GM18511 (cell line): ENCODE measurements at regions not wholly inside any gene's neighbourhood (a gene's known extent, or its start where the extent isn't known, plus 50 kb on each side); places are given as distances from the start of the nearest gene placed in this dataset.

Experiments used
- ATAC-seq: cut with Tn5 transposase; IDR thresholded peaks from one replicate; pipeline ENCODE4 v1.9.1; 2021; ENCODE audit warnings: mild to moderate bottlenecking, moderate library complexity; ENCODE audit not compliant: unreplicated experiment

DNA sequence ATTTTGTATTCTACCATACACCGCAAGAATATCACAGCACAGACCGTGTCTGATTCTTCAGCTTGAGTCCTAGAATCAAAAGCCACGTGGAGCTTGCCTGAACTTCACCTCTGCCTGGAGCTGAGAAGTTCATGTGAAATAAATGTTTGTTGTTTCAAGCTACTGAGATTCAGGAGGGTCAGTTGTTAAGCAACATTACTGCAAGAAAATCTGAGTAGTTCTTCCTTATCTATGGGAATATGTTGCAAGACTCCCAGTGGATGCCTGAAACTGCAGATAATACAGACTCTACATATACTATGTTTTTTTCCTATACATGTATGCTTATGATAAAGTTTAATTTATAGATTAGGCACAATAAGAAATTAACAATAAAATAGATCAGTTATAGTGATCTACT, 995.3 kb downstream of the TBC1D22A start:
- no peak for ATAC-seq

DNA sequence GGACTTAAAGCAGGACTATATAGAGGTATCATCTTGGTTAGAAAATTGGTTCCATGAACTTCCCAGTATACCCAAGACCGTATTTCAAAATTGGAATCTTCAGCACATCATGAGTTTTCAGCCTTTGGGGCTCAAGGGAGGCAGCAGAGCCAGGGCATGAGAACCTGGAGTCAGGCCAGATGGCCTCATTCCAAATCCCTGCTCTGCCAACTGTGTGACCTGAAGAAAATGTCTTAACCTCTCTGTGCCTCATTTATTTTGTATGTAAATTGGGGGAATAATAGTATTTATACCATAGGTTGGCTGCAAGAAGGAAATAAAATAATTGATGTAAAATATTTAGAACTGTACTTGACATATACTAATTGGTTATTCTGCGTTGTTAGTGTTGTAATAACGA, 987.6 kb downstream of the TBC1D22A start:
- no peak for ATAC-seq

DNA sequence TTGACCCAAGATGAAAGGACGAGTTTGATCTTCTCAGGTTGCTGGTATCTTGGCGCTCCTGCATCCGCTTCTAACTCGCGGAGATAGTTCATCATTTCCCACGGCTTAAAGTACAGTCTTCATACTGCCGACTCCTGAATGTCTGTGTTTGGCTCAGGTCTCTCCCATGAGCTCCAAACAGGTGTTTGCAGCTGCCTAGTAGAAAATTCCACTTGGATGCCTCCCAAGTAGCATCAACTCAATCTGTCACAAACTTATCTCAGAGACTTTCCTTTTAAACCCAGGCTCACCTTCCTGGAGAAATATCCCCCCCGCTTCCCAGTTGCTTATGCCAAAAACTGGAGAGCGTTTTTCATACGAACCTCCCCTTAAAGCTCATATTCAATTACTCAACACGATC, 986.5 kb downstream of the TBC1D22A start:
- ATAC-seq: no peak

DNA sequence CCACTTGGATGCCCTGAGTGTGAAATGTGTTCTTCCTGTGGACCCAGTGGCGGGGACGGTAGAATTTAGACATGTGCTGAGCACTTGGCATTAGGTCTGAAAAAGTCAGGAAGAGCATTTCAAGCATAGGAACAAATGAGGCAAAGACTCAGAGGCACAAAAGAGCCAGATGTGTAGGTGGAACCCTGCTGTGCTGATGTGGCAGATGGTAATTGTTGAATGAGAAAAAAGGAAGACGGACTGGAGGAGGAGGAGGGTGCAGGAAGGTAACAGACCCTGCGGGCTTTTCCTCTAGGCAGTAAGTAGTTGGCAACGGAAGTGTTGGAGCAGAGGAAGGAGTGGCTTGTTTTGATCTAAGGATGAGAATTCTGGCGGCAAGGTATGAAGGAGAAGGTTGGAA, 985.8 kb downstream of the TBC1D22A start:
- no peak for ATAC-seq

DNA sequence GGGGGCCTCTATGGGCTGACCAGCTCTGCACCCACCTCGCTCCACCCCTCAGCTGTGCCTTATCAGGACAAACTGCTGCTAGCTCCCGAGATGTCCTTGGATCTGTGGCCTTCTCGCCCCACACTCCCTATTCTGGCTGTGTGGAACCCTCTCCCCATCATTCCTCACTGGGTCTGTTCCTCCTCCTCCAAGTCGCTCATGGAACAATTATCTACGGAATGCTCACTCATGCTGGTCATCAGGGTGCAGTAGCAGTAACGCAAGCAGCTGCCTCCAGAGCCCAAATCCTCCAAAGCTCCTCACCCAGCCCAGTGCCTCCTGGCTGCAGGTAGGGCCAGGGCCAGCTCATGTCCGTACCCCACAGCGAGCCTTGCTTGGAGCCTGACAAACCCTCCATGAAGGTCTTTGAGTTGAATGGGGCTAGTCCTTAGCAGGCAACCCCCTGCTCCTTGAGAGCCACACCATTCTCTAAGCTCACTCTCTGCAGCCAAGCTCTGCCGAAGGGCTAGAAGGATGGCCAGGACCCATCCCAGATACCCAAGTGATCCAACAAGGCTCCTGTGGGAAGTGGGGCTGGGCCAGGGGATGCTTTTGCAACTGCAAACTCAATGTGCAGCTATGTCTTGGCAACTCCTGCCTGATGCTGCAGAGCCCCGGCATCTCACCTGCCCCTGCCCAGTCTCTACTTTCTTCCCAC, 977.8 kb downstream of the TBC1D22A start:
- ATAC-seq: no peak

DNA sequence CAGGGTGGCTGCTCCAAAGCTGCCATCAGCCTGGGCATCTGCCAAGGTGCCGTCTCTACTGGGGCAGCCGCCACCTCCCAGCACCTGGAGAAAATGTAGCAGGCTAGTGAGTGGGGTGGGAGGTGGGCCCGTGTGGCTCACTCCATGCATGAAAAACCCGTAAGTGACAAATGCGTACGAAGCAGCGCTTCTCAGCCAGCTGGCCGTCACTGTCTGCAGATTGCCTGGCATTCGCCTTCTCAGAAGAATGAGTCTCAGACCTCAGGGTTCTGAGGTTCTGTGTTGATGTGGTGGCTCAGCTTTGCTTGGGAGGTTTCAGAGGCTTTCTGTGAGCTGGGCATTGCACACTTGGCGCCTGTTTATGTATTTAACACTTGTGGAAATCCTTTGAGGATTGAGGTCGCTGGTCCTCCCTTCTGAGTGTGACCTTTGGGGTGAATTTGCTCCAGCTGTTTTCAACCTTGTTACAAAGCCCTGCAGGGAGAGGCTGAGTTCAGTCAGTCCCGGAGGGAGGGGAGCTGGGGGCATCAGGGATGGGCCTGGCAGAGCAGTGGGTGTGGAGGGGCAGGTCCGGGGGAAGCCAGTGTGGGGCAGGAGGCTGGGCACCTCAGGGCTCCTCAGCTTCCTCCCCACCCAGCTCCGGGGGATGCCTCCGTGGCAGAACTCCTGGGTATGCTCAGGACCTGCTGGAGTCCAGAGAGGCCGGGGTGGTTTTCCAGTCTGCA, 977.0 kb downstream of the TBC1D22A start:
- no peak for ATAC-seq

DNA sequence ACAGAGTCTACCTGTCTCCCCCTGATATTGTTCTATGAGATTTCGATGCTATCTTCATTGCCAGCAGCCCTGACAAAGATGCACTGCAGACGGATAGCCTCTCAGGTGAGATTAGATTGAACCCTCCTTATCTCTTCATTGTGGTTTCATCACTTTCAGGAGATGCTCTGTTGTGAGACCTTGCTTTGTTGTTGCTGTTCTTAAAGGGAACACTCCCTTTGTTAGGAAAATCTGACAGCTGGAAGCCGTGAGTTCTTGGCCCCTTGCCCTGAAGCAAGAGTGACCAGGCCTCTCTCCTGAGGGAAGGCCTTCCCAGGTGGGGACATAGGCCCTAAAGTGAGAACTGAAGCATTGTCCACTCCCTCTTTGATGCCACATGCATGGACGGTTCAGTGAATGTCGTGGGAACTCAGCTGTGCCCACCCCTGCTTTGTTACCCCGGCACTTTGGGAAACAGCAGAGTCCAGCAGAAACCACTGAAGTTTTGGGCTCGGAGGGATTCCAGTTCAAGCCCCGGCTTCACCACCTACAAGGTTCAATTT, 976.1 kb downstream of the TBC1D22A start:
- no peak for ATAC-seq

DNA sequence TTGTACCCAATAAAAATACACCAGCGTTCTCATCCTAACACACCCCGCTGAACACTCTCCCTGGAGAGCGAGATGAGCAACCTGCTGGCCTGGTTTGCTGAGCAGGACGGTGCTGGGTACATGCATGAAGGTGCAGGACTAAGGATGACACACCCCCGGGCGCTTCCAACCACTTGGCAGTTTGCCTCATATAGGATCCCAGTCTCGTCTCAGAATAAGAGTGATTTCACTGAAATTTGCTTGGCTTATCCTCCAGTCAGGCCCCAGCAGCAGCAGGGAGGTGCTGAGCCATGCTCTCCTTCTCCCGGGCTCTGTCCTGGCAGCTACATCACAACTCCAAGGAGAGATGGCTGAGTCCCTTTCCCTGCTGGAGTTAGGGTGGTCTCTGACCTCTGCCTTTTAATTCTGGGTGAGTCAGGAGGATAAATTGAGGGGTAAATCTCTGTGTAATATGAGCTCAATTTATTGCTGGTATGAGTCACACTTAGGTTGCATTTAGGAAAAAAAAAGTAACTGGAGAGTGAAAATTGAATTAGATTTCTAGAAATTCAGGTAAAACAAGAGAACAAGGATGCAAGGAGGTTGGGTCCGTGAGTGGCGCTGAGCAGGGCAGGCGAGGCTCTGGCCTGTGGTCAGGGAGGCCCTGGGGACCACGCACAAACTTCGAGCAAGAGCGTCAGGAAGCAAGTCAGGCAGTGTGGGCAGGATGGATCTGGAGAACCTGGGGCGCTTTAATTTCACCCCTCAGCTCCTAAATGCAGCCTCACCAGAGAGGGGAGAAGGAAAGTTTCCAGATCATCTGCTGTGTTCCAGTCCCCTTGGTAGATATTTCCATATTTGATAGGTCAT, 974.0 kb downstream of the TBC1D22A start:
- no peak for ATAC-seq

DNA sequence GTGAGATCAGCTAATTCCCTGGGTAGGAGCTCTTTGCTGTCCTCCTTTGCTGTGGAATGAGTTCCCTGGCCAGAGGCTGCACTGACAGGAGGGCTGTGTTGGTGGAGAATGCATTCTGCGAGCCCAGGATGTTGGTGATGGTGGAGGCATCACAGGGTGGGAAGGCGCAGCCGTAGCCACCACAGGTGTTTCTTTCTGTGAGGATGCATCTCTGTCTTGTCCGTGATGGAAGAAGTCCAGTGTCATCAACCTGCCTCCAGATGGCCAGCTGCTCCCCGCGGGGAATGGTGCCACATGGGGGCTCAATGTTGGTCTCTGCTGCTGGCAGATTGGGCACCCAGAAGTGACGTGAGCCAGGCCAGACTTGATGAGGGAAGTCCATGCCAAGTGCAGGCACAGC, 972.1 kb downstream of the TBC1D22A start:
- no peak for ATAC-seq

DNA sequence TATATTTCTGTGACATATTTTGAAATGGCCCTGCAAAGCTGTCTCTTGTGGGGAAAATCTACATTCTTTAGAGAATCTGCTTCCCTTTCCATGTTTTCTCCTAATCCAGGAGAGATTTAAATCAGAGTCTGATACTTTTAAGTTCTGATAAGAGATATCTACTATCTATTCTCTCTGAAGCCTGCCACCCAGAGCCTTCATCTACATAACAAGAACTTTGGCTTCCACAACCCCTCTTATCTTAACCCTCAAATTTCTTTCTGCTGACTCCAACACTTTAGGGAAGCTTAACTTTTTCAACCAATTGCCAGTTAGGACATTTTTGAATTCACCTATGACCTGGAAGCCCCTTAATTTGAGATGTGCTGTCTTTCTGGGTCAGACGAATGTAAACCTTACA, 965.2 kb downstream of the TBC1D22A start:
- ATAC-seq: no peak

DNA sequence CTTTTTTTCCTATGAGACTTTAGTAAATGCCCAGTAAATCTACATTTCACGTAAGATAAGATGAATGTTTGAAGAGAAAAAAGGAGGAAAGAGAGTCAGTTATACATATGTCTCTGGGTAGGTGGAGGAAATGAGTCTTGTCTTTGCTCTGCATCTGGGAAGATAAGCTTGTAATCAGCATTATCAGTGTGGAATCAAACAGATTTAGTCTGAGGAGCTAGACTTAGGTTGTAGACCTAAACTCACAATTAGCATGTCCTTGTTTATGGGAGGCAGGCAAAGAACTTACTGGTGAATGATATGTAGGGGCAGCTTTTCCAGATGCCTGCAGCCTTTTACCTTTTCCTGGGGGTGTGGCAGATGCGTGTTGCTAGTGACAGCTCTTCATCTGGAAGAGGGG, 962.3 kb downstream of the TBC1D22A start:
- no peak for ATAC-seq

DNA sequence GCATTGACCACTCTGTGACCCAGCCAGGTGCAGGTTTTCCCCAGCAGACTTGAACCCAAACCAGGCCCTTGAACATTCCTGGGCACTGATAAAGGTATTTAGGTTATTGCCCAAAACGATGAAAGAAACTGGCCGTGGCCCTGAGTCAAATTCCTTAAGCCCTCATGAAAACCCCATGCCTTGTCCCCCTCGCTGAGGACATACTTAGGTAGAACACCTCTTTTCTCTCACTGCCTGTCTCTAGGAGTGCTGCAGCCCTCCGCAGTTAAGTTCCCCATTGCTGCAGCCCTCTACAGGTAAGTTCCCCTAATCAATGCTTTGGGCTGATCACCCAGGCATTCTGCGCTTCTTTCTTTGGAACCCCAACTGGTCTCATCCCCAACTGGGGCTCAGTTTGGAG, 961.6 kb downstream of the TBC1D22A start:
- no peak for ATAC-seq

DNA sequence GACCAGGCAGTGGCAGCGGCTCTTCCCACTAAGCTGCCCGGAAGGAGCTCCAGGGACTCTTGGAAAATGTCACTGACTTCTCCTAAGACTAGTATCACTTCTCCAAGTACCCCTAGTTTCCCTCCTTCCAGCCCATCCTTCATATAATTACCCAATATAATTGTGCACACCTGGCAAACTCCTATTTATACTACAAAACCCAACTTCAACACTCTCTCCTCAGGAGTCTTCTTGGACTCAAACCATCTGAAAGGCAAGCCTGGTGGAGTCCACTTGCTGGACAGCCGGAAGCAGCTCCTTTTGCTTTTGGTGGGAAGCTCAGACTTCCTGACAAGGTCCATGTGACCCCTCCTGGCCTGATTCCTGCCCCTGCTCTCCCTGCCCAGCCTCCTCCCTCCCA, 955.9 kb downstream of the TBC1D22A start:
- ATAC-seq: no peak

DNA sequence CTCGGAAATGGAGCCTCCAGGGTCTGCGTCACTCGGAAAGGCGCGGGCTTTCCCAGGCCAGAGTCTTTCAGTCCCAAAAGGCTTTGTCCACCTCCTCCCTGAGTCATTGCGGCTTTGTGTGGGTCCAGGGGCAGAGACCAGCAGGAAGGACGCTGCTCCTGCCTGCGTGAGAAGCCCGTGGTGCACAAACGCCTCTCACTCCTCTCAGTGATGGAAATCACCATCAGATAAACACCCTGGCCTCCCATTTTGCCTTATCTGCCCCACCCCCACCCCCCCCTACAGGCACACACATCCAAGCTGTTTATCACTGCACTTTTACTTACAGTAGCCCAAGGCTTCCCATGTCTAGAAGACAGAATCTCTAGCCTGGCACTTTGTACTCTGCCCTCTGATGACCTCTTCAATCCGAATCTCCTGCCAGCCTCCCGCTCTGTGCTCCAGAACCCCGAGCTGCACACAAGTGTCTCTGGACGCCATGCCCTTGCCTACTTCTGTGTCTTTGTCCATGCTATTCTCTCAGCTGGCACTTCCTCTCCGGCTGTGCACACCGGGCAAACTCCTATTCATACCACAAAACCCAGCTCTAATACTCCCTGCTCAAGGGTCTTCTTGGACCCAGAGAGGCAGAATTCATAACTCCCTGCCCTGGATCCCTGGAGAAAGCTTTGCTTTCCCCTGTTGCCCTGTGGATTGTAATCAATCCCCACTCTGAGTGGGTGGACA, 954.6 kb downstream of the TBC1D22A start:
- no peak for ATAC-seq

DNA sequence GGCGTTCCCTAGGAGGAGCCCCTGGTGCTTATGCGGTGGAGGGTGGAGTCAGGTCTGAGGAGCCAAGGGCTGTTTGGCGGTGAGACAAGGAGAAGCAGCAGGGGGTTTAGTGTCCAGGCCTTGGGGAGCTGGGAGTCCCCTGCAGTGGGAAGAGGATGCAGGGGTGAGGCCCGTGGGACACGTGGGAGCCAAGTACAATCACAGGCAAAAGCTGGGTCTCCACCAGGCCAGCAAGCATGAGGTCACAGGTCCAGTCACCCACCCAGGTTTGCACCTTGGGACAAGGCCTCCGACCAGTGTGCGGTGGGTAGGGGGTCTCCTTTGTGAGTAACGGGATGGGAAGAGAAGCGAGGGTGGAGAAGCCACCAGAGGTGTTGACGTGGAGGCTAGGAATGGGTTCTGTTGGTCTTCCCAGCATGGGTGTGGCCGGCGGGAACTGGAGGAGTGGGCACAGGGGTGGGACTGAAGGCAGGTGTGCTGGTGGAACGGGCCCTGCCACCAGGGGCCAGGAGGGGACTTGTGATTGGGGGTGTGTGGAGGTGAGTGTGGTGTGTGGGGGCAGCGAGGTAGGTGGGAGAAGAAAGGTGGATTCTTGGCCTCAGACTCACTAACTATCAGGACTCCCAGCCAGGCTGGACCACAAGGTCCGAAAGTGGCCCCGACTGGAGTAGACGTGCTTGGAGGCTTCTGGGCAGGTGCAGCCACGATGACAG, 953.6 kb downstream of the TBC1D22A start:
- no peak for ATAC-seq

DNA sequence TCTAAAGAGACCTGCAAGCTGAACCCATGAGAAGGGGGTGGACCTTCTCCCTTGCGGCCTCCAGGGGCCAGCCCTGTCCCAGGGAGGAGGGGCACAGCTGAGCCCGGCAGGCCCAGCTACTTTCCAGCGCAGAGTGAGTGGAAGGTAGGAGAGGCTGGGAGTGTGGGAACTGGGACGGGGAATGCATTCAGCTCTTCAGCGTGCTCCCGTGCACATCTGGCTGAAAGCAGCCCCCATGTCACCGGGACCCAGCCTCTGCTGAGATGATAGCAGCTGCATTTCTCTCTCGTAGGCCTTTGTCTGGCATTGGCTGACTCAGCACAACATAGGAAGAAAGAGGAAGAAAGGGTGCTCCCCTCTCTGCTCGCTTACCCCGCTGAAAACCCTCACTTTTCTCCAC, 951.5 kb downstream of the TBC1D22A start:
- ATAC-seq: no peak

DNA sequence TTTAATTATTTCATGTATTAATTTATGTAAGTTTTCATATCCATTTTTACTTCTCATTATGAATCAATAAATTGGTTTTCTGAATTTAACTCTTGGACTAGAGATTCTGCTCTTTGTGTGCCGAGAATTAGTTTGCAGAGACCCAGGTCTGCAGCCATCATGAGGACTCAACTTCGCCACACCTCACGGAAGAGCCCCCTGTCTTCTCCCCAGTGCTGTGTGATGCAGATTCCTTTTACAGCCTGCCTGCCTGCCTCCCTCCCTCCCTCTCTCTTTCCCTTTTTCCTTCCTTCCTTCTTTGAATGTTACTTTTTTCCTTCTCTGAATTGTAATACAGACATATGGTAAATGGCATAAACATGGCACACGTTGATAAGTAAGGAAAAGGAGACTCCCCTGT, 947.7 kb downstream of the TBC1D22A start:
- ATAC-seq: no peak

DNA sequence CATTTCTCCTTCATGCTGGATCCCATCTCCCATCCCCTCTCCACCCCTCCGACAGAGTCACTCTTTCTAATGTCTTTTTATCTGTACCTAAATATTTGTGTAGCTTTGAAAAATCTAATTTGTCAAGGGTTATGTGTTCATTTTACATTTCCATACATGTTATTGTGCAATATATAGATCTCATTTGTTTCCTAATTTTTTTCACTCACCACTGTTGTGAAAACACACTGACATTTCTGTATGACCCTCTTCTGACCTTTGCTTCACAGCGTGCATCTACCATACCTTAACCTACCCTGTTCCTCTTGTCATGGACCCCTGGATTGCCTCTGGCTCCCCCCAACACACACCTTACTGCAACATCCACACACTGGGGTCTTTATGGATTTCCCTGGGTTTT, 942.9 kb downstream of the TBC1D22A start:
- ATAC-seq: no peak

DNA sequence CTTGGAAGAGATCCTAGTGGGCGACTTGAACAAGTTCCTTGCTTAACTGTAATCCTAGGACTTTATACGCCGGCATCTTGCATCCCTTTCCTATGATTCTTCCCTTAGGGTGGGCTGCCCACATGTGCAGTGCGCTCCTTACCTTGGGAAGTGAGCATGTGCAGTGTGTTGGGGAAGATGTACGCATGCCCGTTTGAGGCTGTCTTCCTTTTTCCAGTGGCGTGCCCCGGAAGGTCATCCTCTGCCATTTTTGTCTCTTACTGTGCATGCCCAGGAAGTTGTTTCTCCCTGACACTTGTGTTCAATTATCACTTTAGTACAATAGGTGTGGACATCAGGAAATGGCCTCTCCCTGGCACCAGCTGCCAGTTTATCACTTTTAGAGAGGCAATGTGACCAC, 936.5 kb downstream of the TBC1D22A start:
- no peak for ATAC-seq

DNA sequence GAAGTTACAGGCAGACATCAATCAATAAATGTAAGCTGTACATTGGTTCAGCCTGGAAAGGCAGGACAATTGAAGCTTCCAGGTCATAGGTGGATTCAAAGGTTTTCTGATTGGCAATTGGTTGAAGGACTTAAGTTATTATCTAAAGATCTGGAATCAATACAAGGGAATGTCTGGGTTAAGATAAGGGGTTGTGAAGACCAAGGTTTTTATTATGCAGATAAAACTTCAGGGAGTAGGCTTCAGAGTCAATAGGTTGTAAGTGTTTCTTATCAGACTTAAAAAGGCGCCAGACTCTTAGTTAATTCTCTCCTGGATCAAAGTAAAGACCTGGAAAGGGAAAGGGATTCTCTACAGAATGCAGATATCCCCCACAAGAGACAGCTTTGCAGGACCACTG, 935.4 kb downstream of the TBC1D22A start:
- ATAC-seq: no peak
